Breast epithelium (tissue), 3 donors: ENCODE measurements at regions not wholly inside any gene's neighbourhood (a gene's known extent, or its start where the extent isn't known, plus 50 kb on each side); places are given as distances from the start of the nearest gene placed in this dataset.

Experiments
- POLR2A ChIP-seq: fragments of 450-650 bp; IDR thresholded peaks from one replicate; pipeline ENCODE4 v1.6.1; 2016; ENCODE audit warnings: antibody characterized with exemption, mild to moderate bottlenecking, moderate library complexity
- TF ChIP-seq, protein P1 (sequence below), 3 donors: fragments of 450-650 bp; IDR thresholded peaks; one replicate each; pipeline ENCODE4 v1.5.1; 2016 to 2017; ENCODE audit warnings: antibody characterized with exemption in 3 of 3, mild to moderate bottlenecking in 3 of 3, moderate library complexity in 3 of 3

DNA sequence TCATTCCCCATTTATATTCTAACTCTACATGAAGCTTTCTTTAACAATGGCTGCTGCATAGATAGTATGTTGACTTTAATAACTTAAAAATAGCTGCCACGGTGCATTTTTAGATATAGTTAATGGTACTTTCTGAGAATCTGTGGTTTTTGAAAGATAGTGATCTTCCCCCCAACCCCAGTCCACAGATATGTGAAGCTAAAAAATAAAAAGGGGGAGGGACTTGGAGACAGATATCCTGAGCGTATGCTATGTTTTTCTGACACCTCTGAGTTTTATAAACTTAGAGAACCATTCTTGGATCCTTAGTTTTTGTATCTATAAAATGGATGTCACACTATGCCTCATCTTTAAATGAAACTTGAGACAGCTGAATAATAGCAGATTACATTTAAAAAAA is 120.5 kb downstream of the SNX18 start:
- TF ChIP-seq, protein P1, sequence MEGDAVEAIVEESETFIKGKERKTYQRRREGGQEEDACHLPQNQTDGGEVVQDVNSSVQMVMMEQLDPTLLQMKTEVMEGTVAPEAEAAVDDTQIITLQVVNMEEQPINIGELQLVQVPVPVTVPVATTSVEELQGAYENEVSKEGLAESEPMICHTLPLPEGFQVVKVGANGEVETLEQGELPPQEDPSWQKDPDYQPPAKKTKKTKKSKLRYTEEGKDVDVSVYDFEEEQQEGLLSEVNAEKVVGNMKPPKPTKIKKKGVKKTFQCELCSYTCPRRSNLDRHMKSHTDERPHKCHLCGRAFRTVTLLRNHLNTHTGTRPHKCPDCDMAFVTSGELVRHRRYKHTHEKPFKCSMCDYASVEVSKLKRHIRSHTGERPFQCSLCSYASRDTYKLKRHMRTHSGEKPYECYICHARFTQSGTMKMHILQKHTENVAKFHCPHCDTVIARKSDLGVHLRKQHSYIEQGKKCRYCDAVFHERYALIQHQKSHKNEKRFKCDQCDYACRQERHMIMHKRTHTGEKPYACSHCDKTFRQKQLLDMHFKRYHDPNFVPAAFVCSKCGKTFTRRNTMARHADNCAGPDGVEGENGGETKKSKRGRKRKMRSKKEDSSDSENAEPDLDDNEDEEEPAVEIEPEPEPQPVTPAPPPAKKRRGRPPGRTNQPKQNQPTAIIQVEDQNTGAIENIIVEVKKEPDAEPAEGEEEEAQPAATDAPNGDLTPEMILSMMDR (IDR thresholded peaks at IDR 0.05): no peak
- no peak for TF ChIP-seq POLR2A
